ELF-1 (cell line): ENCODE measurements at regions not wholly inside any gene's neighbourhood (a gene's known extent, or its start where the extent isn't known, plus 50 kb on each side); places are given as distances from the start of the nearest gene placed in this dataset.
"Not testable (repeated sequence)": the region's sequence is repeated elsewhere in the genome, so short reads cannot be mapped to it uniquely, and the experiment has no call there.

Experiments used
- DNase-seq: peaks from one replicate; pipeline ENCODE4 v3.0.0-alpha.2; 2016; ENCODE audit warnings: low read depth, low spot score

- no peak for DNase-seq
Measured at GRCh38 chr6:112640891-112641290, 293.8 kb downstream of the RFPL4B start.

DNA sequence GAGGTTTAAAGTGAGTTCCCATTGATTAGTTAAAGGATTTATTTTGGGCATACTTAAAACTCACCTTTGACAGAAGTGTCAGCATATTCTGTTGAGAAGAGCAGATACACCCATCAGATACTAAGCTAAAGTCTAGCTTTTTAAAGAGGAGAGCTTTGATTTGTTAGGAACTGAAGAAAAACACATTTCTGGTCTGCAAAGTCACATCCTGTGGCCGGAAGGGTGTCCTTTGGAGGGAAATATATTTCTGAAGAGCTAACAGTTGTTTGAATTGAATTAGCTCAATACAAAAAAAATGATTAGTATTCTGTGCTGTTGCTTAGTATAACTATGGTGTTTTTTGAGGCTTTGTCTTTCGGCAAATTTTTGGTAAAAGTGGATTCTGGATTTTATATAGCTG lies 302.7 kb downstream of the RFPL4B start:
- no peak for DNase-seq

DNA sequence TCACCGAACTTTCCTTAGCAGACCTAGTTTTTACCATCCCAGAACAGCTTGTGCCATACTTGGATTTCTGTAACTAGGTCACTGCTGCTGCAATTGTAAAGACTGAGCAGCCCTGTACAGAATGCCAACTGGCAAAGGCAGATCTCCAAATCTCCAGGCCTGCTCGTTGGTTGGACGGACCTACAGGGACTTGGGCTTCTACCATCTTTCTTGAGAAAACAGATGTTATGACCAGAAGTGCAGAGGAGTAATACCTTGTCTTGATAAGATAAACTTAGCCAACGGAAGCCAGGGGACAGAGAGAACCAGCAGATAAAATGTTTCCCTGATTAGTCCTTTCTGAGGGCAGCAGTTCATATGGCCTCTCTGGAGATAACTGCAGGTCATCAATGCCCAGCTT lies 304.1 kb downstream of the RFPL4B start:
- no peak for DNase-seq

- no peak for DNase-seq
Measured at GRCh38 chr6:112659912-112660311, 312.8 kb downstream of the RFPL4B start.

GRCh38 chr6:112660626-112661025 lies 313.5 kb downstream of the RFPL4B start:
- peak; percentile 3 for DNase-seq

- no peak for DNase-seq
Measured at GRCh38 chr6:112663698-112664097, 316.6 kb downstream of the RFPL4B start.

GRCh38 chr6:112665114-112665513 lies 318.0 kb downstream of the RFPL4B start:
- no peak for DNase-seq

DNA sequence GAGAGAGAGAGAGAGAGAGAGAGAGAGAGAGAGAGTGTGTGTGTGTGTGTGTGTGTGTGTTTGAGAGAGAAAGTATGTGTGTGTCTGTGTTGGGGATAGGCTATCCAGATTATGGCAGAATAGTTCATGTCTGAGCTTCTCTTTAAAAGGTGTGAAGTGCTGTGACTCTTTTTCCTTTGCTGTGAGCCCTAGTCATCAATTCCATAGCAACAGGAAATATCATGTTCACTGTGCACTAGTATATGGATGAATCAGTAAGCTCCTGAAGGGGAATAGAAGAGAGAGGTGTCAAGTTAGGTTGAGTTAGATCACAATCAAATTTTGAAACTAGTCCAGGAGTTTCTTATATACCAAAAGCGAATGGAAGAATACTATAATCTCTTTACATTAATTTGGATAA lies 318.7 kb downstream of the RFPL4B start:
- DNase-seq: no peak

- no peak for DNase-seq
Measured at GRCh38 chr6:112667427-112667826, 320.3 kb downstream of the RFPL4B start.

DNA sequence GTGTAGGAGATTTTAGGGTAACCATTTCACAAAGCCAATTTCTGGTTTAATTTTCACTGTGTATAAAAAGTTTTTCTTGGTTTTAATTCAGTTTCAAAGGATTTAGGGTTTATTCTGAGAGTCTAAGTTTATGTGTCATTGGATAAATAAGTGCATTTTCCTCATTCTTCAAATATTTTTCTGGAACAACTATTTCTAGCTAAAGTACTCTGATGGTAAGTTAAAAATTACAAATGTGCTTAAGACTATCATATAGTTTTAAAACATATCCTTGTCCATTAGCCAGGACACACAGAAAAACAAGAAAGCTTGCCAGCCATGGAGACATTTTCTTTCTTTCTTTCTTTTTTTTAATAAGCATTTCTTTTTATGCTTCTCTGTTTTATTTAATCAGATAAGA lies 333.0 kb downstream of the RFPL4B start:
- no peak for DNase-seq

DNA sequence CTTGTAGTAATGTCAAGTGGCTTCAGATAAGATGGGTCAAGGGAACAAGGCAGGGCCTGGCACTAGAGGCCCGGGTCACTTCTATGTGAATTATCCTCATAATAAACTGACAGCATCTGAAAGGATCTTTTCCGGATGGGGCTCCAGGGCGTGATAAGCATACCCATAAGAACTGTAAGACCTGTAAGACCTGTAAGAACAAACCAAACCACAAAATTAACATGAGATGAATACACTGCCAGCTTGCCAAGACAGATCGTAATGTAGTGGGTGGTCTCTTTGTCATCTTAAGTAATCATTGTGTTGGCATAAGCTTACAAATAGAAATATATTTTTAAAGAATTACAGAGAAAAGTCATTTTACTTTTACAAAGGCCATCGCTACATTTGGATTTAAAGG lies 334.9 kb downstream of the RFPL4B start:
- no peak for DNase-seq

GRCh38 chr6:112683106-112683505 lies 336.0 kb downstream of the RFPL4B start:
- no peak for DNase-seq

DNA sequence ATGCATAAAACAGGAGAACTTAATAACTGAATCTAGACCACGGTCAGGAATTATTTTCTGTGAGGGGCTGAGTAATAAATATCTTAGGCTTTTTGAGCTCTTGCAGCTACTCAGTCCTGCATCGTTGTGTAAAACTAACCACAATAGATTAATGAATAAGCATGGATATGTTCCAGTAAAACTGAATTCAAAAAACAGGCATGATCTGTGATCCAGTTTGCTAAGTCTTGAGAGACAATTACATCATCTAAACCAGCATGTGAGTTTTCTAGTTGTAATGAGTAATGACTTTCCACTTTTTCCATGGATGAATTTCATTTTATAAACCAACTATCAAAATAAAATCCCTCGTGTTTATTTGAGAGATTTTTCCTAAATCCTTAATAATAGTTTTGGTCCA lies 336.8 kb downstream of the RFPL4B start:
- no peak for DNase-seq

DNA sequence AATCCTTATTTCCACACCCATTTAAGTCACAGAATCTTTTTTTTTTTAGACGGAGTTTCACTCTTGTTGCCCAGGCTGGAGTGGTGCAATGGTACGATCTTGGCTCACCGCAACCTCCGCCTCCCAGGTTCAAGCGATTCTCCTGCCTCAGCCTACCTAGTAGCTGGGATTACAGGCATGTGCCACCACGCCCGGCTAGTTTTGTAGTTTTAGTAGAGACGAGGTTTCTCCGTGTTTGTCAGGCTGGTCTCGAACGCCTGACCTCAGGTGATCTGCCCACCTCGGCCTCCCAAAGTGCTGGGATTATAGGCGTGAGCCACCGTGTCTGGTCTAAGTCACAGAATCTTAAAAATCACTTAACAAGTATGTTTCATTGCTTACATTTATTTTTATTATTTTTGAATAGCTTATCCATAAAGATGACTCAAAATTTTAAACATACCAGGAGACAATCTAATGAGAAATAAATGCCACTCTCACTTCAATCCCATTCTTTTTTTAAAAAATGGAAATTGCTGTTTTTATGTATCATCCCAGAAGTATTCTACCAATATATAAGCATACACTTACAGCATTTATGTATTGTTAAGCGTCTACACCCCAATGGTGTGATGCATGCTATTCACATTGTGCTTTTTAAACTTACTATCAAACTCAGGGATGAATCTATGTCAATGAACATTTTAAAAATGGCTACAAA lies 338.5 kb downstream of the RFPL4B start:
- not testable (repeated sequence) for DNase-seq

GRCh38 chr6:112688487-112689165 lies 341.5 kb downstream of the RFPL4B start:
- not testable (repeated sequence) for DNase-seq

DNA sequence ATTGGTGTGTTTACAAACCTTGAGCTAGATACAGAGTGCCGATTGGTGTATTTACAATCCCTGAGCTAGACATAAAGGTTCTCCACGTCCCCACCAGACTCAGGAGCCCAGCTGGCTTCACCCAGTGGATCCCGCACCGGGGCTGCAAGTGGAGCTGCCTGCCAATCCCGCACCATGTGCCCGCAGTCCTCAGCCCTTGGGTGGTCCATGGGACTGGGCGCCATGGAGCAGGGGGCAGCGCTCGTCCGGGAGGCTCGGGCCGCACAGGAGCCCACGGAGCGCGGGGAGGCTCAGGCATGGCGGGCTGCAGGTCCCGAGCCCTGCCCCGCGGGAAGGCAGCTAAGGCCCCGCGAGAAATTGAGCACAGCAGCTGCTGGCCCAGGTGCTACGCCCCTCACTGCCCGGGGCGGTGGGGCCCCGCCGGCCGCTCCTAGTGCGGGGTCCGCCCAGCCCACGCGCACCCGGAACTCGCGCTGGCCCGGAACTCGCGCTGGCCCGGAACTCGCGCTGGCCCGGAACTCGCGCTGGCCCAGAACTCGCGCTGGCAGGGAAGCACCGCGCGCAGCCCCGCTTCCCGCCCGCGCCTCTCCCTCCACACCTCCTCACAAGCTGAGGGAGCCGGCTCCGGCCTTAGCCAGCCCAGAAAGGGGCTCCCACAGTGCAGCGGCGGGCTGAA lies 342.2 kb downstream of the RFPL4B start:
- not testable (repeated sequence) for DNase-seq

DNA sequence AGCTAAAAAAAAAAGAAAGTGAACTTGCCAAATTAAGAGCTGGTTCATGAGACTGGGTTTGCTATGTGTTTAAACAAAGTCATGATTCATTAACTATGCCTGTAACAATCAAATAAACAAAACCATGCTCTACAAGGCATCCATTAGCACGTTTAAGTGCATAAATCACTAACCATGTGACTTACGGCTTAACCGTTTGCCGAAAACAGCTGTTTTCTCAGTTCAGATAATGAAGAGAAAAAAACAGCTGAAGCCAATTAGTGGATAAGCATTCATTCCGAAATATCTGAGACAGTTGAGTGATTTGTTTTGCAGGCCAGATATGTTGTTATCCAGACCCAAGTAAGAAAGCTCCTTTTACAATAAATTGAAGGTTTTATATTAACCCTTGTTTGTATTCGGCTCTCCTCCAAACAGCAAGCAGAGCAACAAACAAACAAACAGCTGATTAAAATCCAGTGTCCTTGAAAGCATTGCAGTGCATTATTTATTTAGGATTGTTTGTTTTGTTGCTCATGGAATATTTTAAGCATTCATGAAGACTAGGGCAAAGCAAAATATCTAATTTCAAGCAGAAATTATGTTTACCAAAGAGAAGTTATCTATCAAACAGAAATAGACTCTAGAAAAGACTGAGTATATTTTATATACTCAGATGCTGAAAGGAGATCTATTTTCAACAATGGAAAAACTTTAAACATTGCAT lies 343.5 kb downstream of the RFPL4B start:
- DNase-seq: no peak

DNA sequence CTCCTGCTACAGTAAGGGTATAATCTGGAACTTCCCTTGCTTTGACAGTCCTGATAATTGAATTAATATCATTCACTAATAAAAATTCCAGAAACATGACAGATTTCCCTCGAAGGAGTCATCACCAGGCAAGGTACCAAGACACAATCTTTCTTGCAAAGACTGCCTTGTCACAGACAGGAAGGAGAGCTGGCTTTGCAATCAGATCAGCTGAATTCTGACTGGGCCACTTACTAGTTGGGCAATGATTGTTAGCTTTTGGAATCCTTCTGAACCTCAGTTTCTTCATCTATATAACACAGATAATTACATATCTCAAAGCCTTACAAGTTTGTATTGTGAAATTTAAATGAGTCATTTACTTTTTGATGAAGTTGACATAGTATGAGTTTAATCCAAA lies 344.2 kb downstream of the RFPL4B start:
- no peak for DNase-seq

GRCh38 chr6:112695001-112695400 lies 347.9 kb downstream of the RFPL4B start:
- no peak for DNase-seq

DNA sequence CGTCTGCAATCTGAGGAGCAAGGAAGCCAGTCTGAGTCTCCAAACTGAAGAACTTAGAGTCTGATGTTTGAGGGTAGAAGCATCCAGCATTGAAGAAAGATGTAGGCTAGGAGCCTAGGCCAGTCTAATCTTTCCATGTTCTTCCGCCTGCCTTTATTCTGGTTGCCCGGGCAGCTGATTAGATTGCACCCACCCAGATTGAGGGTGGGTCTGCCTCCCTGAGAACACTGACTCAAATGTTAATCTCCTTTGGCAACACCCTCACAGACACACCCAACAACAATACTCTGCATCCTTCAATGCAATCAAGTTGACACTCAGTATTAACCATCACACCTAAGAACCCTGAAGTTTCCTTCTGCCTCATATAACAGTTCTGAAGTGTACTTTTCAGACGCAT lies 350.1 kb downstream of the RFPL4B start:
- no peak for DNase-seq

GRCh38 chr6:112701201-112701600 lies 354.1 kb downstream of the RFPL4B start:
- DNase-seq: no peak

GRCh38 chr6:112710710-112711109 lies 363.6 kb downstream of the RFPL4B start:
- no peak for DNase-seq
